ENCODE measurements at regions not wholly inside any gene's neighbourhood (a gene's known extent, or its start where the extent isn't known, plus 50 kb on each side); places are given as distances from the start of the nearest gene placed in this dataset.

DNA sequence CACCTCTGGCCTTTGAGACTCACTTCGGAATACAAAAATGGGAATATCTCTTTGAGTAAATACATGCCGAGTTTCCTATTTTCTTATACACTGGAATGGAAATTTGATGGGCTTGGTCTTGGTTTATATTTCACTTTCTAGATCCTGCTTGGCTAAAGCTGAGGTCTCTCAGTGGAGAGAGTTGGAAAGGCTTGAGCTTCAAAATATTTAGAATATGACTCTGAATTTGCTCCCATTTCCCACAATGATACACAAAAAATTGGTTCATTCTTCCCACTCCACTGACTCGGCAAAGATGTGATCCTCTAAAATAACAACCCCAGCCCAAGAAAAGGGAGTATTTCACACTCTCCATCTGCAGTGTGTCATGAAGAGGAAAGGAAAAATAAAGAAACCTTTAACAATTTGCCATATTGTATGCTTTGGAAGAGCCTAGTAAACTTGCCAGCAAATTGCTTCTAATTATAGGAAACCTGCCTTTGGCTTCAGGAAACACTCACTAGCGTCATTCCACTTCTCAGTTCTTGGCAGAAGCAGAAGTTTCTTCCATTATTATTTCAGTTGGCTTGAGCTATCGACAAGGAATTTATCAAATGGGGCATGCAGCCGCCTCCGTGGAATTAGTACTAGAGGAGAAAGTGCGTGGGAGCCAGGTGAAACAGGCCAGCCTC, 302.9 kb downstream of the NSG2 start:
- Histone ChIP-seq H3K4me3 (replicated peaks in 1 of 3; ENCODE audit: insufficient read depth in 1 of 3, low read depth in 1 of 3, low read length in 3 of 3) (no peak overlapping the region), H2AFZ (ENCODE audit: low read depth, low read length) (no peak overlapping the region), H3K9ac (replicated peaks; ENCODE audit: extremely low read depth, insufficient read depth, low read length) (no peak overlapping the region), H3K79me2 (ENCODE audit: control insufficient read depth, insufficient read depth, low read length) (no peaks in the 10 kb centered on the region), H3K36me3 (ENCODE audit: control insufficient read depth in 2 of 2, extremely low read depth in 1 of 2, insufficient read depth in 2 of 2, low read length in 2 of 2) (no peaks in the 10 kb centered on the region), H3K4me2 (ENCODE audit: insufficient read depth, low read length) (no peak overlapping the region), H3K27me3 (ENCODE audit: control insufficient read depth in 2 of 2, insufficient read depth in 2 of 2, low read length in 2 of 2) (no peaks in the 10 kb centered on the region), H3K9me3 (replicated peaks; ENCODE audit: control insufficient read depth, insufficient read depth, low read length) (no peaks in the 10 kb centered on the region), H3K27ac (ENCODE audit: insufficient read depth, low read depth, low read length) (no peak overlapping the region), H4K20me1 (replicated peaks; ENCODE audit: control insufficient read depth, extremely low read depth, insufficient read depth, low read length) (no peaks in the 10 kb centered on the region), H3K9me1 (replicated peaks; ENCODE audit: control insufficient read depth, extremely low read depth, insufficient read depth, low read length) (no peaks in the 10 kb centered on the region), H3K4me1 (ENCODE audit: control insufficient read depth, extremely low read depth, insufficient read depth, low read length) (no peaks in the 10 kb centered on the region)
- ChIA-PET POLR2A (no interaction called here), CTCF (no interaction called here)
- no TSS peak for BruUV-seq (replicated peaks)
- intact Hi-C loops (cut with micrococcal nuclease) (no loop called here), dilution Hi-C loops (cut with MboI; ENCODE audit: extremely low pct_ligation_motif_present, low sequenced_read_pairs) (no loop called here)
- DNase-seq (ENCODE audit: low read depth, low spot score) (no peak), FAIRE-seq (no peak)
- TF ChIP-seq GATA2 (IDR thresholded peaks at IDR 0.05; ENCODE audit: insufficient read depth, insufficient read length, low read depth, low read length) (no peak), POLR2A (IDR thresholded peaks at IDR 0.05; ENCODE audit: low read depth, low read length) (no peak), FOS (IDR thresholded peaks at IDR 0.05; ENCODE audit: borderline replicate concordance, insufficient read depth, low read length) (no peak), JUN (IDR thresholded peaks at IDR 0.05; ENCODE audit: borderline replicate concordance, insufficient read depth, insufficient read length, low read depth) (no peak), MYC (IDR thresholded peaks at IDR 0.05; ENCODE audit: low read depth, low read length) (no peak), EZH2 (IDR thresholded peaks at IDR 0.05; ENCODE audit: borderline replicate concordance, low read depth, low read length, severe bottlenecking) (no peak), POLR2AphosphoS5 (IDR thresholded peaks at IDR 0.05; ENCODE audit: insufficient read depth, low read depth, low read length) (no peak)
- TF ChIP-seq, protein P1, sequence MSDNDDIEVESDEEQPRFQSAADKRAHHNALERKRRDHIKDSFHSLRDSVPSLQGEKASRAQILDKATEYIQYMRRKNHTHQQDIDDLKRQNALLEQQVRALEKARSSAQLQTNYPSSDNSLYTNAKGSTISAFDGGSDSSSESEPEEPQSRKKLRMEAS (IDR thresholded peaks at IDR 0.05; ENCODE audit: insufficient read depth, insufficient read length) = no peak
- TF ChIP-seq, protein P2, sequence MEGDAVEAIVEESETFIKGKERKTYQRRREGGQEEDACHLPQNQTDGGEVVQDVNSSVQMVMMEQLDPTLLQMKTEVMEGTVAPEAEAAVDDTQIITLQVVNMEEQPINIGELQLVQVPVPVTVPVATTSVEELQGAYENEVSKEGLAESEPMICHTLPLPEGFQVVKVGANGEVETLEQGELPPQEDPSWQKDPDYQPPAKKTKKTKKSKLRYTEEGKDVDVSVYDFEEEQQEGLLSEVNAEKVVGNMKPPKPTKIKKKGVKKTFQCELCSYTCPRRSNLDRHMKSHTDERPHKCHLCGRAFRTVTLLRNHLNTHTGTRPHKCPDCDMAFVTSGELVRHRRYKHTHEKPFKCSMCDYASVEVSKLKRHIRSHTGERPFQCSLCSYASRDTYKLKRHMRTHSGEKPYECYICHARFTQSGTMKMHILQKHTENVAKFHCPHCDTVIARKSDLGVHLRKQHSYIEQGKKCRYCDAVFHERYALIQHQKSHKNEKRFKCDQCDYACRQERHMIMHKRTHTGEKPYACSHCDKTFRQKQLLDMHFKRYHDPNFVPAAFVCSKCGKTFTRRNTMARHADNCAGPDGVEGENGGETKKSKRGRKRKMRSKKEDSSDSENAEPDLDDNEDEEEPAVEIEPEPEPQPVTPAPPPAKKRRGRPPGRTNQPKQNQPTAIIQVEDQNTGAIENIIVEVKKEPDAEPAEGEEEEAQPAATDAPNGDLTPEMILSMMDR (IDR thresholded peaks at IDR 0.05; ENCODE audit: extremely low read depth in 1 of 2, insufficient read depth in 1 of 2, low read depth in 1 of 2, low read length in 2 of 2) = no peak
